Loucy (cell line): ENCODE measurements at regions not wholly inside any gene's neighbourhood (a gene's known extent, or its start where the extent isn't known, plus 50 kb on each side); places are given as distances from the start of the nearest gene placed in this dataset.

Experiments
- EZH2phosphoT487 ChIP-seq: fragments of 200-600 bp; IDR thresholded peaks from 2 replicates; pipeline ENCODE4 v1.6.1; 2018; ENCODE audit warnings: antibody characterized with exemption, mild to moderate bottlenecking, moderate library complexity, borderline replicate concordance
- TF ChIP-seq, protein P1 (sequence below): fragments of 200-600 bp; sonication (generic); conservative IDR thresholded peaks from 2 replicates; pipeline ENCODE4 v1.5.1; 2014; ENCODE audit warnings: mild to moderate bottlenecking, antibody characterized with exemption, low read length

DNA sequence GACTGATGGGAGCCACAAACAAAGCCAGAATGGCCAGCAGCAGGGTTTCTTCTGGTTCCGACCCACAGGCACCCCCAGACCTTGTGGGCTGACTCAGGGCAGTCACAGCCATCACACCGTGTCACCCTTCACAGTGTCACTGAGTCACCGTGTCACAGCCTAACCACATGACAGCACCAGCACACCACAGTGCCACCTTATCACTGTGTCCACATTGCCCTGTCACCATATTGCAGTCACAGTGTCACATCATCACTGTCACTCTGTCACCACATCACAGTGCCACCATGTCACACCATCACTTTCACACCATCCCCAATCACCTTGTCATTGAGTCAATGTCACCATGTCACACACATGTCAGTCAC is 77.0 kb downstream of the OAT start:
- TF ChIP-seq, protein P1, sequence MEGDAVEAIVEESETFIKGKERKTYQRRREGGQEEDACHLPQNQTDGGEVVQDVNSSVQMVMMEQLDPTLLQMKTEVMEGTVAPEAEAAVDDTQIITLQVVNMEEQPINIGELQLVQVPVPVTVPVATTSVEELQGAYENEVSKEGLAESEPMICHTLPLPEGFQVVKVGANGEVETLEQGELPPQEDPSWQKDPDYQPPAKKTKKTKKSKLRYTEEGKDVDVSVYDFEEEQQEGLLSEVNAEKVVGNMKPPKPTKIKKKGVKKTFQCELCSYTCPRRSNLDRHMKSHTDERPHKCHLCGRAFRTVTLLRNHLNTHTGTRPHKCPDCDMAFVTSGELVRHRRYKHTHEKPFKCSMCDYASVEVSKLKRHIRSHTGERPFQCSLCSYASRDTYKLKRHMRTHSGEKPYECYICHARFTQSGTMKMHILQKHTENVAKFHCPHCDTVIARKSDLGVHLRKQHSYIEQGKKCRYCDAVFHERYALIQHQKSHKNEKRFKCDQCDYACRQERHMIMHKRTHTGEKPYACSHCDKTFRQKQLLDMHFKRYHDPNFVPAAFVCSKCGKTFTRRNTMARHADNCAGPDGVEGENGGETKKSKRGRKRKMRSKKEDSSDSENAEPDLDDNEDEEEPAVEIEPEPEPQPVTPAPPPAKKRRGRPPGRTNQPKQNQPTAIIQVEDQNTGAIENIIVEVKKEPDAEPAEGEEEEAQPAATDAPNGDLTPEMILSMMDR = no peak
- no peak for TF ChIP-seq EZH2phosphoT487
